OCI-LY1 (cell line): ENCODE measurements at regions not wholly inside any gene's neighbourhood (a gene's known extent, or its start where the extent isn't known, plus 50 kb on each side); places are given as distances from the start of the nearest gene placed in this dataset.
"Not testable (repeated sequence)": the region's sequence is repeated elsewhere in the genome, so short reads cannot be mapped to it uniquely, and the experiment has no call there.

Experiments used
- H2AFZ ChIP-seq: fragments of 200-600 bp; sonication (generic), shearing (Covaris generic); 2 replicates; pipeline ENCODE4 v1.6.0; 2014; ENCODE audit warnings: antibody characterized with exemption, mild to moderate bottlenecking, low read length
- H3F3A ChIP-seq: fragments of 200-600 bp; sonication (generic), shearing (Covaris generic); 2 replicates; pipeline ENCODE4 v1.6.0; 2014; ENCODE audit warnings: mild to moderate bottlenecking, antibody characterized with exemption, low read length, moderate library complexity; ENCODE audit not compliant: insufficient read depth
- H3K27ac ChIP-seq: fragments of 200-600 bp; sonication (generic); 2 replicates; pipeline ENCODE4 v1.5.1; 2014; ENCODE audit warnings: low read length, mixed run types, mild to moderate bottlenecking, low read depth; ENCODE audit not compliant: poor library complexity, severe bottlenecking
- H3K27me3 ChIP-seq: fragments of 200-600 bp; sonication (generic); 2 replicates; pipeline ENCODE4 v1.6.0; 2014; ENCODE audit warnings: antibody characterized with exemption, mild to moderate bottlenecking, low read length, moderate library complexity; ENCODE audit not compliant: insufficient read depth
- H3K36me3 ChIP-seq: fragments of 200-600 bp; sonication (generic); 2 replicates; pipeline ENCODE4 v1.6.1; 2014; ENCODE audit warnings: mild to moderate bottlenecking, antibody characterized with exemption, low read length, moderate library complexity, mixed read lengths; ENCODE audit not compliant: insufficient read depth
- H3K4me1 ChIP-seq: fragments of 200-600 bp; sonication (generic); 2 replicates; pipeline ENCODE4 v1.5.1; 2014; ENCODE audit warnings: mild to moderate bottlenecking, low read length, moderate library complexity; ENCODE audit not compliant: insufficient read depth, severe bottlenecking
- H3K4me2 ChIP-seq: fragments of 200-600 bp; sonication (generic), shearing (Covaris generic); 2 replicates; pipeline ENCODE4 v1.6.1; 2014; ENCODE audit warnings: low read length
- H3K4me3 ChIP-seq: fragments of 200-600 bp; sonication (generic); 2 replicates; pipeline ENCODE4 v1.5.1; 2014; ENCODE audit warnings: low read length, low read depth, mild to moderate bottlenecking, mixed read lengths; ENCODE audit not compliant: poor library complexity, severe bottlenecking
- H3K79me2 ChIP-seq: fragments of 200-600 bp; shearing (Covaris generic); 2 replicates; pipeline ENCODE4 v1.6.1; 2016; ENCODE audit warnings: mixed run types, low read length, mixed read lengths; ENCODE audit not compliant: insufficient read depth
- H3K9ac ChIP-seq: fragments of 200-600 bp; sonication (generic), shearing (Covaris generic); 2 replicates; pipeline ENCODE4 v1.6.1; 2014; ENCODE audit warnings: mild to moderate bottlenecking, low read length, mixed read lengths
- H3K9me2 ChIP-seq: fragments of 200-600 bp; sonication (generic), shearing (Covaris generic); 2 replicates; pipeline ENCODE4 v1.6.1; 2014; ENCODE audit warnings: low read depth, mild to moderate bottlenecking, low read length, mixed read lengths
- H3K9me3 ChIP-seq: fragments of 200-600 bp; shearing (Covaris generic); 2 replicates; pipeline ENCODE4 v1.6.1; 2014; ENCODE audit warnings: low read length, mixed read lengths
- H4K20me1 ChIP-seq: fragments of 200-600 bp; sonication (generic), shearing (Covaris generic); 2 replicates; pipeline ENCODE4 v1.6.0; 2016; ENCODE audit warnings: mild to moderate bottlenecking, low read length; ENCODE audit not compliant: insufficient read depth
- CTCF ChIP-seq: fragments of 200-600 bp; sonication (generic), shearing (Covaris generic); IDR thresholded peaks from 2 replicates; pipeline ENCODE4 v1.5.1; 2017; ENCODE audit warnings: mild to moderate bottlenecking, antibody characterized with exemption, low read length, moderate library complexity, mixed read lengths
- EZH2 ChIP-seq: fragments of 200-600 bp; sonication (generic), shearing (Covaris generic); IDR thresholded peaks from 2 replicates; pipeline ENCODE4 v1.8.0; 2017; ENCODE audit warnings: borderline replicate concordance, mixed run types, mild to moderate bottlenecking, antibody characterized with exemption, low read length, moderate library complexity, mixed read lengths

- Histone ChIP-seq H4K20me1 (no peaks in the 10 kb centered on the region), H3K4me2 (no peak overlapping the region), H3K27ac (no peak overlapping the region), H2AFZ (no peak overlapping the region), H3K79me2 (no peaks in the 10 kb centered on the region), H3K9me2 (no peaks in the 10 kb centered on the region), H3K4me1 (no peaks in the 10 kb centered on the region), H3K27me3 (no peaks in the 10 kb centered on the region), H3K4me3 (no peak overlapping the region), H3K9ac (no peak overlapping the region), H3F3A (no peaks in the 10 kb centered on the region), H3K36me3 (no peaks in the 10 kb centered on the region), H3K9me3 (no peaks in the 10 kb centered on the region)
- TF ChIP-seq EZH2 = no peak
- TF ChIP-seq CTCF = no peak
Observed at GRCh38 chr15:92763459-92763858, 107.9 kb upstream of the FAM174B start.

GRCh38 chr15:92768131-92768530 is 112.6 kb upstream of the FAM174B start:
- H3K79me2 ChIP-seq, H3K4me2 ChIP-seq, H3K27ac ChIP-seq, H4K20me1 ChIP-seq, H2AFZ ChIP-seq, H3K4me1 ChIP-seq, H3K9me2 ChIP-seq, H3F3A ChIP-seq, H3K4me3 ChIP-seq, H3K9ac ChIP-seq, H3K9me3 ChIP-seq, H3K27me3 ChIP-seq, H3K36me3 ChIP-seq: not testable (repeated sequence)

GRCh38 chr15:92770641-92771040 is 115.1 kb upstream of the FAM174B start:
- Histone ChIP-seq H2AFZ (no peak overlapping the region), H3K27me3 (no peaks in the 10 kb centered on the region), H3K9me3 (no peaks in the 10 kb centered on the region), H3F3A (no peaks in the 10 kb centered on the region), H4K20me1 (no peaks in the 10 kb centered on the region), H3K9ac (no peak overlapping the region), H3K79me2 (no peaks in the 10 kb centered on the region), H3K9me2 (no peaks in the 10 kb centered on the region), H3K4me3 (no peak overlapping the region), H3K36me3 (no peaks in the 10 kb centered on the region), H3K4me2 (no peak overlapping the region), H3K4me1 (no peaks in the 10 kb centered on the region), H3K27ac (no peak overlapping the region)
- TF ChIP-seq CTCF (no peak), EZH2 (no peak)

- Histone ChIP-seq H3K9ac (no peak overlapping the region), H3K4me3 (no peak overlapping the region), H3K4me1 (no peaks in the 10 kb centered on the region), H3K4me2 (no peak overlapping the region), H3K9me3 (no peaks in the 10 kb centered on the region), H2AFZ (no peak overlapping the region), H3K36me3 (no peaks in the 10 kb centered on the region), H3K79me2 (no peaks in the 10 kb centered on the region), H3K27ac (no peak overlapping the region), H3K27me3 (no peaks in the 10 kb centered on the region), H3K9me2 (no peaks in the 10 kb centered on the region), H4K20me1 (no peaks in the 10 kb centered on the region), H3F3A (no peaks in the 10 kb centered on the region)
- TF ChIP-seq CTCF (no peak), EZH2 (no peak)
Observed at GRCh38 chr15:92772061-92772460, 116.5 kb upstream of the FAM174B start.
